HepG2 (cell line): ENCODE measurements at regions not wholly inside any gene's neighbourhood (a gene's known extent, or its start where the extent isn't known, plus 50 kb on each side); places are given as distances from the start of the nearest gene placed in this dataset.
"Not testable (repeated sequence)": the region's sequence is repeated elsewhere in the genome, so short reads cannot be mapped to it uniquely, and the experiment has no call there.

Experiments used
- ATAC-seq: fragments of 200-7000 bp; cut with Tn5 transposase; 3 replicates; pipeline ENCODE4 v1.9.1; 2020; ENCODE audit warnings: mild to moderate bottlenecking, moderate library complexity
- BruUV-seq: library from RNA; stranded (reverse); fragments of 400-500 nt; replicated peaks from 2 replicates; lab custom pipeline; 2021; lab: Mats Ljungman, UMichigan
- CTCF ChIA-PET: fragments of 300-600 bp; formaldehyde crosslinking; extraction: SDS; loops from one replicate; lab custom pipeline; 2021; ENCODE audit warnings: low total read pairs, inconsistent platforms, low intra/inter-chr PET ratio; lab: Yijun Ruan, JAX
- POLR2A ChIA-PET: fragments of 350-600 bp; sonication (Branson Sonifier 250); formaldehyde crosslinking; loops from one replicate; lab custom pipeline; 2020; ENCODE audit warnings: antibody characterized with exemption, inconsistent platforms; lab: Yijun Ruan, JAX
- DNase-seq: peaks from one replicate; pipeline ENCODE4 v3.0.0-alpha.2; 2015; ENCODE audit warnings: low spot score
- FAIRE-seq: peaks from 3 replicates; lab custom pipeline; 2011; peaks lifted over from hg19 to GRCh38; lab: Jason Lieb, UNC
- H2AFZ ChIP-seq: one replicate; pipeline ENCODE4 v1.6.1; 2011; ENCODE audit warnings: low read length, inconsistent platforms
- H3K27ac ChIP-seq: fragments of 300-600 bp; 3 replicates; pipeline ENCODE4 v1.8.0; 2011; ENCODE audit warnings: mixed run types, mild to moderate bottlenecking, mixed read lengths, low read length, inconsistent platforms; ENCODE audit not compliant: insufficient read depth; ENCODE audit errors: extremely low read length
- H3K27me3 ChIP-seq, 2 experiments: fragments of 200-600 bp in 1 of 2; 2 replicates in 1 of 2; 3 replicates in 1 of 2; pipeline versions ENCODE4 v1.6.0 to v1.8.0; 2011; ENCODE audit warnings: low read length in 2 of 2, mild to moderate bottlenecking in 2 of 2, moderate library complexity in 2 of 2, inconsistent platforms in 1 of 2; ENCODE audit not compliant: insufficient read depth in 2 of 2, control insufficient read depth in 1 of 2
- H3K36me3 ChIP-seq, 2 experiments: fragments of 200-600 bp in 1 of 2; replicated peaks in 1 of 2; 2 replicates in 1 of 2; 3 replicates in 1 of 2; pipeline versions ENCODE4 v1.5.1 to v1.8.0; 2011; ENCODE audit warnings: low read length in 2 of 2, inconsistent platforms in 1 of 2; ENCODE audit not compliant: insufficient read depth in 2 of 2, control insufficient read depth in 1 of 2
- H3K4me1 ChIP-seq: 2 replicates; pipeline ENCODE4 v1.5.1; 2012; ENCODE audit warnings: low read length, inconsistent platforms; ENCODE audit not compliant: insufficient read depth
- H3K4me2 ChIP-seq: 2 replicates; pipeline ENCODE4 v1.6.0; 2011; ENCODE audit warnings: low read depth, low read length, inconsistent platforms
- H3K4me3 ChIP-seq, 3 experiments: fragments of 200-600 bp in 1 of 3; sonication (generic), shearing (Covaris generic) in 1 of 3; replicated peaks in 1 of 3; 2 replicates each; pipeline ENCODE4 v1.5.1; 2011 to 2016; ENCODE audit warnings: low read length in 3 of 3, inconsistent platforms in 2 of 3, low read depth in 2 of 3, mild to moderate bottlenecking in 2 of 3, control low read depth in 1 of 3, mixed read lengths in 1 of 3; ENCODE audit not compliant: insufficient read depth in 1 of 3
- H3K79me2 ChIP-seq: one replicate; pipeline ENCODE4 v1.6.1; 2011; ENCODE audit warnings: low read length, inconsistent platforms; ENCODE audit not compliant: insufficient read depth
- H3K9ac ChIP-seq: 2 replicates; pipeline ENCODE4 v1.6.0; 2011; ENCODE audit warnings: mild to moderate bottlenecking, low read depth, low read length, inconsistent platforms; ENCODE audit not compliant: insufficient read depth
- H3K9me3 ChIP-seq: 2 replicates; pipeline ENCODE4 v1.5.1; 2012; ENCODE audit warnings: mild to moderate bottlenecking, low read length
- H4K20me1 ChIP-seq: 2 replicates; pipeline ENCODE4 v1.6.0; 2011; ENCODE audit warnings: inconsistent platforms, mild to moderate bottlenecking, low read length, moderate library complexity; ENCODE audit not compliant: insufficient read depth
- ATF7 ChIP-seq, 2 experiments: fragments of 450-650 bp in 1 of 2; sonication (generic) in 1 of 2; formaldehyde crosslinking in 1 of 2; IDR thresholded peaks; 2 replicates each; pipeline versions ENCODE4 v1.4.0 to v1.6.1; 2016 to 2020; ENCODE audit warnings: antibody characterized with exemption in 1 of 2, mild to moderate bottlenecking in 1 of 2, missing genetic modification reagents in 1 of 2
- CEBPB ChIP-seq: IDR thresholded peaks from 2 replicates; pipeline ENCODE4 v1.6.1; 2011; ENCODE audit warnings: low read depth, low read length, improper control_type of control experiment, borderline replicate concordance
- WGBS: methylation state at CpG from one replicate; pipeline ENCODE4 v1.1.6; 2017; ENCODE audit warnings: low lambda C conversion rate; 5-methylcytosine and 5-hydroxymethylcytosine counted together
- in situ Hi-C: cut with HindIII; loops from 2 replicates; pipeline ENCODE4 v1.10.0; 2017; ENCODE audit warnings: low pct_unique_long_range_greater_than_20kb; ENCODE audit not compliant: extremely low pct_ligation_motif_present
- intact Hi-C: fragments of 100-400 bp; cut with micrococcal nuclease; formaldehyde crosslinking; loops from one replicate; pipeline ENCODE4 v1.10.0; 2022; ENCODE audit not compliant: unreplicated experiment

DNA sequence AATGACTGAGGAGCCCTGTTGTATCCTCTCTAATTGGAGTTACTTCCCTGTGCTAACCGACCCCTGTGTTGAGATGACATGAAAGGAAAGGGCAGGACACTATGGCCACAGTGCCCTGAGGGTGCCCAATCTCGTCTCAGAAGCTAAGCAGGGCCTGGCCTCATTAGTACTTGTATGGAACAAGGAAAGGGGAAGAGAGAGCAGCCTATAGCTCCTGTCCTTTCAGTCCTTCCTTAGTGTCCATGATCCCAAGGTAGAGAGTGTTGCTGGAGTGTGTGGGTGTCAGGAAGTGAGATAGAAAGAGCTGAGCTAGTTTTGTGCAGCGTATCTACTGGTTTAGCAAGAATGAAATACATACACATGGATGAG is 59.6 kb upstream of the RABL2A start:
- BruUV-seq, POLR2A ChIA-PET, CTCF ChIA-PET, H3K9ac ChIP-seq, H3K27me3 ChIP-seq, H3K79me2 ChIP-seq, H3K4me1 ChIP-seq, FAIRE-seq, DNase-seq, intact Hi-C loops, H4K20me1 ChIP-seq, H3K9me3 ChIP-seq, H3K4me2 ChIP-seq, H3K4me3 ChIP-seq, H3K36me3 ChIP-seq, H2AFZ ChIP-seq, in situ Hi-C loops, H3K27ac ChIP-seq: not testable (repeated sequence)
- ATAC-seq, result peak; percentile 30
- WGBS, result 20% methylated on average over 3 of the region's 3 CpGs

DNA sequence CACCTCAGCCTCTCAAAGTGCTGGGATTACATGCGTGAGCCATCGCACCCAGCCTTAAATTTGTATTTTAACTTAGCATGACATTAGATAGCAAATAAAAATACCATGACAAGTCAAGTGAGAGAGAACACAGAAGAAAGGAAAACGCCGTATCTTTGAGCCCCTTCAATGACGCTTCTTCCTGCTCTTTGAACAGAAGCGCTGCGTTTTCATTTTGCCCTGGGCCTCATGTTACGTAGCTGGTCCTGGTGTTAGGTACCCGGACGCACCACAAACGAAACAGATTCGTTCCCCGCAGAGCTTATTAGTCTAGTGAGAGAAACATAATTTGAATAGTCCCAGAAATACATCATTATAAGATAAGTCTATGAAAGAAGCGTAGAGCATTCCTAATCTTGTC is 58.8 kb upstream of the RABL2A start:
- H3K79me2 ChIP-seq, FAIRE-seq, H3K9me3 ChIP-seq, BruUV-seq, ATAC-seq, H3K9ac ChIP-seq, intact Hi-C loops, CTCF ChIA-PET, H4K20me1 ChIP-seq, H3K27ac ChIP-seq, H3K36me3 ChIP-seq, POLR2A ChIA-PET, H2AFZ ChIP-seq, in situ Hi-C loops, H3K4me1 ChIP-seq, DNase-seq, H3K27me3 ChIP-seq, H3K4me2 ChIP-seq, H3K4me3 ChIP-seq: not testable (repeated sequence)
- 54% methylated on average over 14 of the region's 14 CpGs for WGBS

DNA sequence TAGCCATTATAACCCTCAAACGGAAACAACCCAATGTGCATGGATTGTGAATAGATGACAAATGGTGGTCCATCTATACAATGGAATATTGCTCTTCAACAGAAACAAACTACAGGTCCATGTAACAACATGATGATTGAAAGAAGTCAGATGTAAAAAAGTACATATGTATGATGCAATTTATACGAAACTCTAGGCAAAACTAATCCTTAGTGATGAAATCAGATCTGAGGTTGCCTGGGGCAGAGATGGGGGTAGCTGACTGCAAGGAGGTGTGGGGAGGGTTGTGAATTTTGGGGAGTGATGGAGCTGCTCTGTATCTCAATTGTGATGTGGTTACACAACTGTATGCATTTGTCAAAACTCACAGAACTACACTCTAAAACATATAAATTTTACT is 57.0 kb upstream of the RABL2A start:
- H2AFZ ChIP-seq; FAIRE-seq; H3K27ac ChIP-seq; DNase-seq; H3K9ac ChIP-seq; in situ Hi-C loops; CTCF ChIA-PET; H3K9me3 ChIP-seq; H3K27me3 ChIP-seq; ATAC-seq; H3K4me2 ChIP-seq; H3K4me1 ChIP-seq; H4K20me1 ChIP-seq; BruUV-seq; H3K4me3 ChIP-seq; H3K79me2 ChIP-seq; intact Hi-C loops; H3K36me3 ChIP-seq; POLR2A ChIA-PET; TF ChIP-seq ATF7 (CRISPR knock-in tag; IDR thresholded peaks at IDR 0.05): not testable (repeated sequence)
- WGBS, result 25% methylated on average over 2 of the region's 2 CpGs
- TF ChIP-seq CEBPB (peak; percentile 48), ATF7 (IDR thresholded peaks at IDR 0.05) (peak; percentile 29; the same call in 1 of the 2 replicates)

DNA sequence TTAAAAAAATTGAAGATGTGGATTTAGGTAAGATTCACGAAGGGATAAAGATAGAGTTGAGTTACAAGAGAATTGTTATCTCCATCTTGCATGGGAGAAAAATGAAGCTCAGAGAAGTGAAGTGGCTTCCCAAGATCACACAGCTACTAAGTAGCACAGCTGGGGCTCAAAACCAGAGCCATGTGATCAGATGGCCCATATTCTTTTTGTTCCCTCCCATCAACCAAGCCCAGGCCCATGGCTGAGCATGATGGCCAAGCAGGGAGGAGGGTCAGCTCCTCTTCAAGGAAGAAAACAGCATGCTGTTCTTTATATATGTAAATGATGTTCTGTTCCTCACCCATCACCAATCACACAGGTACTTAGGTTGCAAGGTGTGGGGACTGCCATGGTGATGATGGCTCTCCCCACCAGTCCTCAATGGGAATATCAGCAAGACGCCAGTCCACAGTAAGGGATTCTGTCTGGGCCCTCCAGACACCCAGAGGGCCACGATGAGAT is 56.5 kb upstream of the RABL2A start:
- BruUV-seq, H3K9me3 ChIP-seq, H4K20me1 ChIP-seq, H3K4me2 ChIP-seq, H3K27ac ChIP-seq, H2AFZ ChIP-seq, FAIRE-seq, POLR2A ChIA-PET, H3K27me3 ChIP-seq, H3K4me1 ChIP-seq, H3K79me2 ChIP-seq, H3K9ac ChIP-seq, in situ Hi-C loops, DNase-seq, intact Hi-C loops, ATAC-seq, H3K4me3 ChIP-seq, CTCF ChIA-PET, H3K36me3 ChIP-seq: not testable (repeated sequence)
- 0% methylated on average over 3 of the region's 3 CpGs for WGBS
